ENCODE measurements at regions not wholly inside any gene's neighbourhood (a gene's known extent, or its start where the extent isn't known, plus 50 kb on each side); places are given as distances from the start of the nearest gene placed in this dataset.

DNA sequence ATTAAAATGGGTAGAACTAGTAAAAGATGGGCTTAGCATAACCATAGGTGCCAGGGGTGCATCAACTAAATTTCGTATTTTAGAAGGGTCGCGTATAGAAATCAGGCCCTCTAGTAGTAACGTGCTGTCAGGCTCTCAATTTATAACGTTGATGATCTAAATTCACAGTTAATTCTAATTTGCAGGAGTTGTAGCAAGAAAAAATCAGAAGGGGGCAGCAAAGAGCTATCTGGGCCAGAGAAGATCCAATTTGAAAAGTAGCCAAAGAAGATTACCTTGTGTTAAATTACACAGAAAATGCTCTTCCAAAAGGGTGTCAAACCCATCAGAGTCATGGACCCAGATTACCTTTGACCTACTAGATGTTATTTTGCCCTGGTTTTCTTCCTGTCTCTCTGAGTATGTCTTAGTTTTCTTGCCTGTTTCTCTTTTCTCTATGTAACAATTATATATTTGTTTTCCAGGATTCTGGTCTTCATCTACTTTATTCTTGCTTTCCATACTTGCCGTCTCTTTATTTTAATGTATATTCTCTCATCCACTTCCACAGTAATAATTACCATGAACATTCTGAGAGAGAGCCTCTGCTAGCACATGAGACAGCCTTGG, 1030.9 kb downstream of the AMY1C start:
- Histone ChIP-seq H3K27me3 (no peaks in the 10 kb centered on the region), H4K20me1 (no peaks in the 10 kb centered on the region), H3K4me3 (no peak overlapping the region), H3K27ac (no peak overlapping the region), H3K4me2 (no peak overlapping the region; a peak in 1 of 22 replicates), H3K4me1 (peaks cover 0 to 21% (median 0%) of the 10 kb centered on the region in 10 experiments; a peak in 5 of 20 replicates), H3K36me3 (no peaks in the 10 kb centered on the region), H3K9ac (no peak overlapping the region), H3K9me3 (replicated peaks in 1 of 11) (peaks cover 0 to 45% (median 15%) of the 10 kb centered on the region in 11 experiments; a peak in 11 of 22 replicates)
- no peak for TF ChIP-seq Cebpa-rat (IDR thresholded peaks at IDR 0.05)

DNA sequence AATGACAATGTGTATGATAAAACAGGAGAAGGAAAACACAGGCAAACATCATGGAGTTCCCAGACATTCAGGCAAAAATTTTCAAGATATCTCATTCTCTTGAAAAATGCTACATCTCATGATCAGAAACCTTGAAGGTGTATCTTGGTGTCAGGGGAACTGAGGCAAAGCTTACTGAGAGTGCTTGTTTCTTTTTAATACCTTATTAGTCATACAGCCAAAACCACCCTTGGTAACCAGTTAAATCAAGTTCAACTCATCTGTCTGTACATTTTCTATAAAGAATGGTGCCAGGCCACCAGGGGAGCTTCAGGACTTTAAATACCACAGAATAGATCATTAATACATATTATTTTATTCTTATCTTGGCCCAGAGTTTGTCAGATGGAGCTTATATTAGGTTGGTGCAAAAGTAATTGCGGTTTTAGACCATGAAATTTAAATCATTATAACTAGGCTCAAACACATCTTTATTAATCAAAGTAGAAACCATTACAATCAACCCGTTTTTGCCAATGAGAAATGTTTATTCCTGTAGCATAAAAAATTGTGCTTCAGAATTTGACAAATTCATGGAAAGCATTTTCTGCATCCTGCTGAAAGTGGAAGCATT, 1036.0 kb downstream of the AMY1C start:
- H3K4me1 ChIP-seq: peaks cover 0 to 15% (median 0%) of the 10 kb centered on the region in 10 experiments; a peak in 5 of 20 replicates
- H3K9ac ChIP-seq: no peak overlapping the region
- H3K27me3 ChIP-seq: no peaks in the 10 kb centered on the region
- H3K36me3 ChIP-seq: no peaks in the 10 kb centered on the region
- no peaks in the 10 kb centered on the region for H4K20me1 ChIP-seq
- H3K4me3 ChIP-seq: no peak overlapping the region
- no peak for TF ChIP-seq Cebpa-rat (IDR thresholded peaks at IDR 0.05)
- H3K27ac ChIP-seq: no peak overlapping the region
- peaks cover 13 to 53% (median 29%) of the 10 kb centered on the region in 11 experiments for H3K9me3 ChIP-seq (replicated peaks in 1 of 11)
- no peak overlapping the region for H3K4me2 ChIP-seq

DNA sequence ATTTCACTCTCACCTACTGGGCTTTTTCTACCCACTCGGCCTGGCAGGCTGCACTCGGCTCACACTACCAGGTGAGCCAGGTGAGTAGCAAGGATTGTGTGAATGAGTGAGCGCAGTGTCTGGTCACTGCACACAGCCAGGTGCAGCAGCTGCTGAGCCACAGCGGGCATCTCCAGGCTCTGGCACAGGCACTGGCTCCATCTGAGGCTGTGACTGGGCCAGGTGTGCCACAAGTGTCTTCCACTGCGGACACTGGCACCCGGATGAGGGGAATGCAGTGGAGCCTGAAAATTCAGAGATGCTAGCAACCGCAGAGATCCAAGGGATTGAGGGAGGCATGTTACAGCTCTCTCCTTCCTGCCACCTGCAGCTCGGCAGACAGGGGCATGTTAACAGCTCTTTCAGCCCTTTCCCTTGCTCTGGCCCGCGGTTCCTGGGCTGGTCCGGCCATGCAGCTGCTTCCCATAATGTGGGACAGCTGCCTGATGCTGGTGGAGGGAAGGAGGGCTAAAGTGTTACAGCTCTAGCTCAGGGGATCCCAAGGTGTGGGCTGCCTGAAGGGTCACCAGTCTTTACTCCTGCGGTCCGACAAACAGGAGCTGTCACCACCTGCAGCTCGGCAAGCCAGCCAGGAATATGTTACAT, 1038.3 kb downstream of the AMY1C start:
- Histone ChIP-seq H3K27ac (no peak overlapping the region), H3K36me3 (no peaks in the 10 kb centered on the region), H4K20me1 (no peaks in the 10 kb centered on the region), H3K9me3 (replicated peaks in 1 of 11) (peaks cover 13 to 42% (median 26%) of the 10 kb centered on the region in 11 experiments), H3K4me1 (0 out of 20 replicates have a peak, but pooled peaks cover 0 to 4% (median 0%) of the 10 kb centered on the region in 10 experiments), H3K4me2 (no peak overlapping the region), H3K4me3 (no peak overlapping the region), H3K9ac (no peak overlapping the region), H3K27me3 (no peaks in the 10 kb centered on the region)
- no peak for TF ChIP-seq Cebpa-rat (IDR thresholded peaks at IDR 0.05)

GRCh38 chr1:104791030-104791429, 1041.3 kb downstream of the AMY1C start:
- Histone ChIP-seq H3K9me3 (replicated peaks in 1 of 11) (peaks cover 13 to 38% (median 28%) of the 10 kb centered on the region in 11 experiments), H4K20me1 (no peaks in the 10 kb centered on the region), H3K27me3 (no peaks in the 10 kb centered on the region), H3K4me2 (no peak overlapping the region), H3K9ac (no peak overlapping the region), H3K4me3 (no peak overlapping the region), H3K27ac (no peak overlapping the region), H3K4me1 (no peaks in the 10 kb centered on the region), H3K36me3 (no peaks in the 10 kb centered on the region)
- no peak for TF ChIP-seq Cebpa-rat (IDR thresholded peaks at IDR 0.05)

- peaks cover 0 to 14% (median 6%) of the 10 kb centered on the region in 11 experiments; a peak in 9 of 22 replicates for H3K9me3 ChIP-seq (replicated peaks in 1 of 11)
- no peak overlapping the region for H3K4me3 ChIP-seq
- H4K20me1 ChIP-seq: no peaks in the 10 kb centered on the region
- no peak for TF ChIP-seq Cebpa-rat (IDR thresholded peaks at IDR 0.05)
- no peak overlapping the region for H3K4me2 ChIP-seq
- H3K9ac ChIP-seq: no peak overlapping the region
- H3K4me1 ChIP-seq: no peaks in the 10 kb centered on the region
- H3K27me3 ChIP-seq: no peaks in the 10 kb centered on the region
- H3K27ac ChIP-seq: no peak overlapping the region
- no peaks in the 10 kb centered on the region for H3K36me3 ChIP-seq
Measured at GRCh38 chr1:104794035-104794434, 1044.3 kb downstream of the AMY1C start.

DNA sequence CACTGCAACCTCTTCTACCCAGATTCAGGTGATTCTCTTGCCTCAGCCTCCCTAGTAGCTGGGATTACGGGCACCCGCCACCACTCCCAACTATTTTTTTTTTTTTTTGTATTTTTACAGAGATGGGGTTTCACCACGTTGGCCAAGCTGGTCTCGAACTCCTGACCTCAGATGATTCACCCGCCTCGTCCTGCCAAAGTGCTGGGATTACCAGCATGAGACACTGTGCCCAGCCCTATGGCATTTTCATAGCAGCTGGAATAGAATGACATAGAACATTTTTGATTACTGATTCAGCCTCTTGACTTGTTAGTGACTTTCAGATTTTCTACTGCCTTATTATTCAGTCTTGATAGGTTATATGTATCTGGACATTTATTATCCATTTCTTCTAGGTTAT, 1046.2 kb downstream of the AMY1C start:
- Histone ChIP-seq H3K4me3 (no peak overlapping the region), H3K4me1 (no peaks in the 10 kb centered on the region), H3K9ac (no peak overlapping the region), H3K27ac (no peak overlapping the region), H3K4me2 (no peak overlapping the region), H3K9me3 (replicated peaks in 1 of 11) (peaks cover 0 to 10% (median 5%) of the 10 kb centered on the region in 11 experiments; a peak in 7 of 22 replicates), H3K36me3 (no peaks in the 10 kb centered on the region), H3K27me3 (no peaks in the 10 kb centered on the region), H4K20me1 (no peaks in the 10 kb centered on the region)
- no peak for TF ChIP-seq Cebpa-rat (IDR thresholded peaks at IDR 0.05)

GRCh38 chr1:104797982-104798381, 1048.3 kb downstream of the AMY1C start:
- no peak overlapping the region for H3K9ac ChIP-seq
- TF ChIP-seq Cebpa-rat (IDR thresholded peaks at IDR 0.05): no peak
- H3K4me1 ChIP-seq: no peaks in the 10 kb centered on the region
- no peaks in the 10 kb centered on the region for H3K27me3 ChIP-seq
- no peaks in the 10 kb centered on the region for H4K20me1 ChIP-seq
- H3K4me3 ChIP-seq: no peak overlapping the region
- H3K9me3 ChIP-seq (replicated peaks in 1 of 11): peaks cover 0 to 10% (median 5%) of the 10 kb centered on the region in 11 experiments; a peak in 7 of 22 replicates
- H3K4me2 ChIP-seq: no peak overlapping the region
- no peaks in the 10 kb centered on the region for H3K36me3 ChIP-seq
- H3K27ac ChIP-seq: no peak overlapping the region

GRCh38 chr1:104801344-104801743, 1051.6 kb downstream of the AMY1C start:
- no peaks in the 10 kb centered on the region for H3K4me1 ChIP-seq
- H4K20me1 ChIP-seq: no peaks in the 10 kb centered on the region
- H3K9ac ChIP-seq: no peak overlapping the region
- no peak overlapping the region for H3K4me2 ChIP-seq
- TF ChIP-seq Cebpa-rat (IDR thresholded peaks at IDR 0.05): no peak
- H3K27me3 ChIP-seq: no peaks in the 10 kb centered on the region
- H3K4me3 ChIP-seq: no peak overlapping the region
- H3K9me3 ChIP-seq (replicated peaks in 1 of 11): no peaks in the 10 kb centered on the region; a peak in 2 of 22 replicates
- no peak overlapping the region for H3K27ac ChIP-seq
- no peaks in the 10 kb centered on the region for H3K36me3 ChIP-seq

DNA sequence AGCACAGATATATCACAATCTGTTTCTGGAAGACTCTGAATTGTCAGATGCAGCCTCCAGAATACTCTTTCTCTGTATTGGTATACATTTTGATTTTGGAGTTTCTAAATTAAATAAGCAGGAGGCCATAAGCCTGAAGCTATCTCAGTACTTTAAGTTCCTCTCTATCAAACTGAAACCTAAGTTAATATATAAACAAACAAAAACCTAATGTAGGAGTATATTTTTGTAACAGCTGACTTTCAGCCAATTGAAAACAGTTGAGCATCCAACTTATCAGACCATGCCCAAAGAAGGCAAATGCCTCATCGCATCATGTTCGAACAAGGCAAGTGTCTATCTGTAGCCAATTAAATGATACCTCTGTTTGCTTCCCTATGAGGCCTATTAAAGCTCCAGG, 1054.4 kb downstream of the AMY1C start:
- no peaks in the 10 kb centered on the region for H3K36me3 ChIP-seq
- TF ChIP-seq Cebpa-rat (IDR thresholded peaks at IDR 0.05): no peak
- H3K4me3 ChIP-seq: no peak overlapping the region
- H3K9me3 ChIP-seq (replicated peaks in 1 of 11): no peaks in the 10 kb centered on the region
- H3K4me2 ChIP-seq: no peak overlapping the region
- H3K27me3 ChIP-seq: no peaks in the 10 kb centered on the region
- no peak overlapping the region for H3K9ac ChIP-seq
- no peaks in the 10 kb centered on the region for H3K4me1 ChIP-seq
- no peak overlapping the region for H3K27ac ChIP-seq
- H4K20me1 ChIP-seq: no peaks in the 10 kb centered on the region
